GM21423 (cell line): ENCODE measurements at regions not wholly inside any gene's neighbourhood (a gene's known extent, or its start where the extent isn't known, plus 50 kb on each side); places are given as distances from the start of the nearest gene placed in this dataset.
"Not testable (repeated sequence)": the region's sequence is repeated elsewhere in the genome, so short reads cannot be mapped to it uniquely, and the experiment has no call there.

ENCODE experiments used
- ATAC-seq: cut with Tn5 transposase; IDR thresholded peaks from one replicate; pipeline ENCODE4 v1.9.1; 2021; ENCODE audit warnings: mild to moderate bottlenecking, moderate library complexity; ENCODE audit not compliant: unreplicated experiment

DNA sequence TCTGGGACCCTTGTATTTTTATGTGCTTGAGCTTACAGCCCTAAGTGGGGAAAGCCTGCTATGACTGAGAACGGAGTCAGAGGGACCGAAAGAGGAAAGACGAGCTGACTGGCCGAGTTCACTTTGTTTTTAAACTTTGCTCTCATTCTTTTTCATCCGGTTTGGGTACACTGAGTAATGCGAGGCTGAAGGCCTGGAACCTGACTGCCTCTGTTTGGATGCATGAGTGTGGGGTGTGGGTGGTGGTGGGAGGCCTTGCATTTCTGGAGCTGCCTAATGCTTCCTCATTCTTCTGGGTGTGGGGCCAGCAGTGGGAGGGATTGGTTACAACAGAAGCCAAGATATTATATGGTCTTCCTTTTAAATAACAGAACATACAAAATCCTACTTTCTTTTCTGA, 155.5 kb downstream of the BUB3 start:
- ATAC-seq: no peak

DNA sequence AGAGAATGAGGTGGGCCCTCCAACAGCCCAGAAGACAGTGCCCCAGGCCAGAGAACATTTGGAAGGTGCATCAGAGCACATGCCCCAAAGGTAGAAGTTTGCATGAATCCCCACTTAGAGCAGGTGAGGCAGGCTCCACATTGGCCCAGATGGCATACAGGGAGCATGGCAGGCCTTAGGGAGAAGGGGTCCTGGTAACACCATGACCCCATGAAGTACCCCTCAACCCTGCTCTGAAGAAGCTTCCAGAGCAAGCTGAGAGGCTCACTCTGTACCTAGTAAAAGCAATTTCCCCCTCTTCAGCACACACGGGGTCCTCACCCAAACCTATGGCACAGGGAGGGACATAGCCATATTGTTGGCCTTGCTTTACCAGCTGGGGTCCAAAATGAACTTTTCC, 162.6 kb downstream of the BUB3 start:
- no peak for ATAC-seq

DNA sequence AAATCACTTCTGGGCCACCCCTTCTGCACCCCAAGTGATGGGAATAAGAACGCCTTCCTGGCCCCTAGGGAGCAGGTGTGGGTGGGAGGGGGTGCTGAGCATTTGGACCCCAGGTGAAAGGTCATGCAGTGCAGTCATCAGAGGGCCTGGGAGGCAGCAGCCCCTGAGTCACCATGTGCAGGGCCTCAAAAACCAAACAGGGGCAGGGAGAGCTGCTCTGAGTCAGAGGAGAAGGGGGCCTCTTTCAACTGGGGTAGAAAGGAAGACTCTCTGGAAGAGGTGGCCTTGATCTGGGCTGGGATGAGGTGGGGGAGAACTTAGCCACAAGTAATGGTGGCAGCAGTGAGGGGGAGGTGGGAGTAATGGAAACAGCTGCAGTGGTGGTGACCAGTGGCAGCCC, 164.3 kb downstream of the BUB3 start:
- no peak for ATAC-seq

DNA sequence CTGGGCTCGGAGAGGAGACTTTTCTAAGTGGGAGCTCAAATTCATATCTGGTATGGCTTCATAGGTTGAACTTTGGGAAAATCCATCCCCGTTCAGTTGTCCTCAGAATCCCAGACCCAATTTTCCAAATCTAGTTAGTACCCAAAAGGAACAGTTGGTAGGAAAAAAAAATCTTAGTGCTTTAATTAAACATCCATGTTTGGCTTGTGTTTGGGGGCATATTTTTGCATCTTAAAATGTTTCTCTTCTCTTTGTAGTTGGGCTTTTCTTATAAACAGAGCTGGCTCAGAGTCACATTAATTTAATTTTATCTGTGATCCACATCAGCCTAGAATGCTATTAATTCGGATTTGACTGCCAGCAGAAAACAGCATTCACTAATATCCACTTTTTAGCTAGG, 165.9 kb downstream of the BUB3 start:
- no peak for ATAC-seq

DNA sequence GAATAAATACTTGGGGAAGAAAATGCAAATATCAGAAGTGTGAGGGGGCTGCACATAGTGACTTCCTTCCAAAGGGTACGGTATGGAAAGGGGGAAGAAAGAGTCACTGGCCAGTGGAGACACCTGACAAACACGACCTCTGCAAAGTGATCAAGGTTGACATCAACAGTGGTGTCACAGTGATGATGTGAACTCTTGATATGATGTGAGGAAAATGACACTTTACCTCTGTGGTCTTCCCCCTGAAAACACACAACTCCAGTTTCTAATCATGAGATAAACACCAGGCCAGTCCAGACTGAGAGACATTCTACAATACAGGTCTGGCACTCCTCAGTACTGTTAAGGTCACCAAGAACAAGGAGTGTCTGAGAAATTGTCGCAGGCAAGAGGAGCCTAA, 169.7 kb downstream of the BUB3 start:
- no peak for ATAC-seq

DNA sequence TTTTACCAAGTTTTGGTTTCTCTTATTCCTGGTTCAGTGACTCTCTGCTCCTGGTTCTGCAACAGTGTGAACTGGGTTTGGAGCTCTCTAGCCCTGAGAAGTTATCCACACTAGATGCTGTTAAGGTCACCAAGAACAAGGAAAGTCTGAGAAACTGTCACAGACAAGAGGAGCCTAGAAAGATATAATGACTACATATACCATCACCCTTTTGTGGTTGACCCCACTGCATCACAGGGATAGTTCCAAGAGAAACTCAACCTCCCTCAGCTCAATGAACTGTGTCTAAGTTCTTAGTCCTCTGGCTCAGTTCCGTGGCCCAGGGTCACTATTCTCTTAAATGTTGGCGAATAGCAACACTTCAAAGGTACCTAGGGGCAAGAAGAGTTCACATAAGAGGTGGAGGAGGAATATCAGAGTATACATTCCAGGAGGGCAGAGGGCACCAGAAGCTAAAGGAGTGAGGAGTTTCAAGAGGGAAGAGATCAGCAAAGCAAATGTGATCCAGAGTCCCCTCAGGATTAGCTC, 171.5 kb downstream of the BUB3 start:
- no peak for ATAC-seq

DNA sequence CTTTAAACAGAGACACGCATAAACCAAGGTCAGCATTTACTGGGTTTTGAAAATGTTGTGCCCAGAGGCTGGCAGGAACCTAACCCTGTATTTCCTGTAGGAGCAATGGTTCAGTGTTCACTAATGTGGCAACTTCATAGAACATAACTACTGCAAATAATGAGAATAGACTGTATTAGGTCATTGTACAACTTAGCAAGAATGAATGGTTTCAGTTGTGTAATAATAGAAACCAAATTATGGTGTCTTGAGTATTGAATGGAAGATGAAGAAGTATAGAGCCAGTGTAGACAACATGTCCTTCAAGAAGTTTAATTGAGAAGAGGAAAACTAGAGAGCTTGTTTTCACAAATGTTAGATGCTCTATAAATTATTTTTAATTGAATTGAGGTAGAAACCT, 172.5 kb downstream of the BUB3 start:
- no peak for ATAC-seq

DNA sequence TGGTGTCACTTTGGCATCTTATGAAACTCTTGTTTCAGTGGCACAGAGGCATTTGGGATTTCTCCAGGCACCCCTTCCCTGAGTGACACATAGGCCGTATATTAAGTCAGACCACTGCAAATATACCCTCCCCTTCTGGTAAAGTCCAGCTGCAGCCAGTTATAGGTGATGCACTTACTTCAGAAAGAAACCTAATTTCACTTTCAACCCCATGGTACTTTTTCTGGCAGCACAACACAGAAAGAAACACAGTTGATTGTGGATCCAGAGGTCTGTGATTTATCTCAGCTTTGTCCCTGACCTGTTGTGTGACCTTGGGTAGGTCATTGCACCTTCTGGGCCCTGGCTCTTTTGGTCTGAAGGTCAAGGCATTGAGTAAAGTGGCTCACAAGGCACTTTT, 173.2 kb downstream of the BUB3 start:
- ATAC-seq: peak; percentile 79

DNA sequence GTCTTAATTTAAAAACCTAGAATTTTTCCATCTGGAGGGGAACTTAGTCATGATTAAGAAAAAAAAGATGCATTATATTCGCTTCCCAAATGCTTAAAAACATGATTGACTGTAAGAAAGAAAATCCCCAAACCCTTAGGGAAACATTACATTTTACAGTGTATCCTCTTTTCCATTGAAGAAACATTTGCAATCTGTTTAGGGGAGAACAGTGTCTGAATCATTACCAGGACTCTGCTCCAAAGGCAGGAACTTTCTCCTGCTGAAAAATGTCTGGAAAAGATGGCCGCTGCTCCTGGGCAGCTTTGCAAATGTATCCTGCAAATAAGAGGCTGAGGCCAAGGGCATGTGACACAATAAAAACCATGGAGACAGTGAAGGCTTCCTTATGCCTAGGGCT, 173.7 kb downstream of the BUB3 start:
- ATAC-seq: no peak

DNA sequence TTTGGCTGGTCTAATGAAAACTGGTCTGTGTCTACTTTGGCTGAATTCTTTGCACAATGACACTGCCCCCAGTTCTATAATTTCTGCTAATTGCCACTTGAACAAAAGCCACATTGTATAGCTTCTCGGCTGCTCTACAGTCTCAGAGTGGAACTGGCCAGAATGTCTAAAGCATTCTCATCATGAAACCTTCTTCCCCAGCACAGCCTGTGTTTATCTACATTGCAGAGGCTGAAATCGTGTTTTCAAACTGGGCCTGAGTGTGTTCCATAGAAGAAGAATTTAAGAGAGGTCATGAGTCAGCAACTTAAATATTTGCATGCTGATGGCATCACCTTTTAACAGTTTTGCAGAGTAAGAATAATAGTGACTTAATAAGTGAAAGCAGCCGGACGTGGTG, 177.2 kb downstream of the BUB3 start:
- no peak for ATAC-seq

DNA sequence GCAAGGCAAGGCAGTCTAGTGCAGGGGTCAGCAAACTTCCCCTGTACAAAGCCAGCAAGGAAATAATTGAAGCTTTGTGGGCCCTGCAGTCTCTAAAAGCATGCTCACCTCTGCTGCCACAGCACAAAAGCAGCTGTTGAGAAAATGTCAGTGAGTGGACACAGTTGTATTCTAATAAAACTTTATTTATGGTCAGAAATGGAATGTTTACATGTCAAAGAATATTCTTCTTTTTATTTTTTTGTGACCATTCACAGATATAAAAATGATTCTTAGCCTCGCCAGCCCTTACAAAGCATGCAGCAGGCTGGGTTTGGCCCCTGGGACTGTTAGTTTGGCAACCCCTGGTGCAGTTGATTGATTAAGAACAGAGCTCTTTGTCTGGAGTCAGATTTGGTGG, 192.4 kb downstream of the BUB3 start:
- no peak for ATAC-seq

DNA sequence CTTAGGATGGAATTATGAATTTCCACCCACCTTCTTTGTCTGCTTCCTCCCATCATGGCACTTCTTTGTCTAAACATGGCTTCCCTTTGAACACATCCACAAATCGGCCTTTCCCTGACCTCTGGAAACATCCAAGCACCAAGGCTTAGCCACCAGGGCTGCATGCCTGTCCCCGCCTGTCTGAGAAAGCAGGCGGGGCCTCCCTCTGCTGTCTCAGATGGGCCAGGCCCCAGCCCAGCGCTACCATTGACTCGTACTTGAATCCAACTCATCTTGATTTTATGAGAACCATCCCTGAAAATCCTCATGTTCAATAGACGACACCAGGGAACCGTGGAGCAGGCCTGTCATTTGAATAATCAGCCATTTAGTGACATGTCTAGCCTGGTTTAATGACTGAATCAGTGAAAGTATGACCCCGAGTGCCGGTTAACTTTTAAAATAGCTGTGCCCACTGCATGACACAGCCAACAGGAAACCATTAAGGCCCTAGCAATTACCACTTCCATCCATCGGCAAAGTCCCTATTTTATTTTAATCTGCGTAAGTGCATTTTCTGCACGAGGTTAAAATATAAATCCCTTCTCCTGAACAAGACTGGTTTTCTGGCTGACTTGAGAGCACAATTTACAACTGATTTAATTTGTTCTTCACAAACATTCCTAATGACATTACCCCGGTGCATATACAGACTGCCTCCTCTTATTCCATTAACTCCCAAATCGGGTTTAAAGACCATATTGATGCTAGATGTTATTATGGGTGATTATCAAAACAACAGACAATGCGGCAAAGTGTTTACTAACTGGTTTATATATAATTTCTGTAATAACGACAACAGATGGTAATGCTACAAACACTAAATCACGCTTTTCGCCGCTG, 194.7 kb downstream of the BUB3 start:
- ATAC-seq: no peak

DNA sequence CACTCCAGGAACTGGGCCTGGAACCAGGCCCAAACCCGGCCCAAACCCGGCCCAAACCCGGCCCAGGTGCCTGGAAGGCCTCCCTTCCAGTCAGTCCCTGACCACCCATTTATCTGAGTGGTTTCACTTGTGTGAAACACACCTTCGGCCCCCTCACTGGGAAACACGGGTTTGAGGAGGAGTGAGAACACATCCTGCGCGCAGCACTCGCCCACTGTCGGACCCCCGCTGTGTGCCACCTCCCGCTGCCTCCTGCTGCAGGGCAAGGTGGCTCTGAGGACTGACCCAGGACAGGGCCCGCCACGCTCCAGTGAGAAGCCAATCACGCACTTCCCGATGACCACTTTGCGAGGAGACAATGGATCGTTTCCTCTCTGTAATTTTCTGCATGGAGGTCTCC, 197.5 kb downstream of the BUB3 start:
- no peak for ATAC-seq

DNA sequence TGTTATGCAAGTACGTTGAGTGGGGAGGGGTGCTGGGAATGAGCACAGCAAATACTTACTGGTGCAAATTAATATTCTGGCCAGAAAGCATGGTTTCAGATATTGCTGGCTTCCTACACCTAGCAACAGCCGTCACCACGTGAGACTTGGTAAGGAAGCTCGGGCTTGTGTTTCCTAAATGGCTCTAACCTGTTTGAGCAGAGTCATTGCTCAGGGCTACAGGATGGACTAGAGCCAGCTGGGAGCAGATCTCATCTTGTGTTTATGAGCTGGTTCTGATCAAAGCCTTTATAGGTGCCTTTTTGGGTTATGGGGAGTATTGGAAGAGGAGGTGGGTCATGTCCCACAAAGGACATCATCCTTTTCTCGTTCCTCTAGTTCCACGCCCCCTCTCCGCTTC, 200.3 kb downstream of the BUB3 start:
- ATAC-seq: no peak

DNA sequence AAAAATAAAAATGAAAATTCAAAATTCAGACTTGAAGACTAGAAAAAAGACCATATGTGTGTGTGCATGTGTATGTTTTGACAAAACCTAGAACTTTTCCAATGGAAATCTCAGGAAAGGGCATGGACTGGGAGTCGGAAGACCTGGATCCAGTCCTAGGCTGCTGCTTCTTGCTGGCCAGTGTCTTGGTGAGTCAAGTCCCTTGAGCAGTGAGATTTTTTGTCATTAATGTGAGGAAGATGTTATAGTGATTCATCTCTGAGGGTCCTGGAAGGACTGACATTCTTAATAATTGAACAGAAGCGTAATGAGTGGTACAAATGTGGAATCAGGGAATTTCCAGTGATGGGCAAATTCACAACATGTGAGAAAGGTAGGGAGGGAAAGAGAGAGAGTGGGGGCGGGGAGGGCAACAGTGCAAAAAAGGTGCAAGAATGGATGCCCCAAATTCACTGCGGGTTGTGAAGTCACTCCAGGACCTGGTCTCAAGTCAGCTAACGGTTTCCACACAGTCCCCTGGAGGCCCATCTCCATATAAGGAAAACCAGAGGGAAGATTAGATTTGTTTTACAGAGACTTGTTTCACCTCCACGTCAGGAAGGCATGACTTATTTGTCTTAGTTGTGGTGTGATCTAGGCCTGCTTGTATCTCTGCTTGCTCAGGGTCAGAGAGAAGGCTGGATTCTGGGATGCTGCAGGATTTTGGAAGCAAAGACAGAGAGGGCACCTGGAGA, 201.7 kb downstream of the BUB3 start:
- ATAC-seq: no peak

DNA sequence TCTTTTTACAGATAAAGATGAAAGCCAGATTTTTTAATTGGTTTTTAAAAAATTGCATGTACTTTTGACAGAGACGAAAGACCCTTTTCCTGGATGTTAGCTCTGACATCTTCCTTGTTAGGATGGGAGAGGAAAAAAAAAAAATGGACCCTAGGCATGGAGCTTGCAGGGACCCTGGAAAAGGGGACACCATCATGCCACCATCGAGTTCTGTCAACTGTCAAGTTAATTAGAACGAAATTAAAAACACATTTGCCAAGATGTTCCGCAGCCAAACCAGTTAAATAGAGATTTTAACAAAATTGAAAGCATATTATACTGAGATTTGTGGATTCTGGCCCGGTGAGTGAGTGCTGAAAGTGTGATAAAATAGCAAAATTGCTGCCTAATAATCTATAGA, 202.6 kb downstream of the BUB3 start:
- no peak for ATAC-seq

DNA sequence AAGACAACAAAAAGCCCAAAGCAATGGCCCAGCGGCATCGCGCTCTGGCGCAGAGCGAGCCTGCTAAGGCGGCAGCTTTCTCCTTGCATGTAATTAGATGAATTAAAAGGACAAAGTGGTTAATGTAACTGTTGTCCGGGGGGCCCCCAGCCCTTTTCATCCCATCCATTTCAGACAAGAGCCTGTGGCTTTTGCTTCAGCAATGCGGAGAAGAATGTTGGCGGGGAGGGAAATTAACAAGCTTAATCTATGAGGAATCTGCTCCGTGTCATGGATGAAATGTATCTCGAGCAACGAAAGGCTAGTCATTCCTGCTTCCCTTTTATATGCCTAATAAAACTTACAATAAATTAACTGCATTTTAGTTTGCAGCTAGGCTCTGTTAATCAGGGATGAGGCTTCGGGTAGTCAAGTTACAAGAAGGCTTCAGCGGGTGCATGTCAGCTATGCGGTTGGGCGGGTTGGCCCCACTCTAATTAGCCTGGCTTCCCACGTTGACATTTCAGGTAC, 203.3 kb downstream of the BUB3 start:
- ATAC-seq: no peak

DNA sequence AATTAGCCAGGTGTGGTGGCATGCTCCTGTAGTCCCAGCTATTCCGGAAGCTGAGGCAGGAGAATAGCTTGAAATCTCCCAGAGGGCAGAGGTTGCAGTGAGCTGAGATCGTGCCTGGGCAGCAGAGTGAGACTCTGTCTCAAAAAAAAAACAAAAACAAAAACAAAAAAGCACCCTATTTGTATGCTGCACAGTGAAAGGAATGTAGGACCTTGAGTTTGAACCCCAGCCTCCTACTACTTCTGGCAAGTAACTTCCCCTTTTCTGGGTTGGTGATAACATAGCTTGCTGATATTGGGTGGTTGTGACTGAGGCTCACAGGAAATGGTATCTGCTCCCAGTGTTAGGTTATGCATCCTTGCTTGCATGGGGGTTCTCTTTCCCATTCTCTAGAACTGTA, 205.3 kb downstream of the BUB3 start:
- no peak for ATAC-seq

DNA sequence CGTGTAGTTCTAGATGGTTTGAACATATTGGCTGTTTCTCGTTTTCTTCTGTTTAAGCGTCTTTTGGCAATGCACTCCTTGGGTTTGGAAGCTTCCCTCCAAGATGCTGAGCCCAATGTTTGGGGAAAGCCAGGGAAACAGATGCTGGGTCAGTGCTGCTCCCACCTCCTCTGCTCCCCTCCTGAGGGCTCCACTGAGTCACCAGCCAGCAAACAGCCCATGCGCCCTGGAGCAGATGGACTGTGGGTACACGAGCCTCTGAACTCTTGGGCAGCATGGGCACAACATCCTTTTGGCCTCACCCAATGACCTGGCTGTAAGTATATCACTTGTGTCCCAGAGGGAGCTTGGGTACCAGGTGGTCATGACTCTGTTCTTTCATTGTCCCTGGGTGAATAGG, 207.6 kb downstream of the BUB3 start:
- ATAC-seq: no peak

DNA sequence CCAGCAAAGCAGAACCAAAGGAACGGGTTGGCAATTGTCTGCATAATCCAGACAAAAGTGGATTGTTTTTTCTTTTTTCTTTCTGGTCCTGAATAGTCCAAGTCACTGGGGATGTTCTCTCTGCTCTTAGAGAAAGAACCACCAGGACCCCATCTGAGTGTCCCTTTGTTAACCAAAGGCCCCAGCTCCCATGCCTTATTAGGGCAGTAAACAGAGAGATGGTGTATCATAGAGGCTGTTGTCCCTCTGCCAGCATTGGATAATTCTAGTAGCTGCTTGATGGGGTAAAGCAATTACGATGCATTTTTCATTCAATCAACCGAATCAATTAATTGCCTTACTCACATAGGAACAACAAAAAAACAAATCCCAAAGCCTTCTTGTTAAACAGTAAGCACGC, 213.0 kb downstream of the BUB3 start:
- ATAC-seq: no peak

DNA sequence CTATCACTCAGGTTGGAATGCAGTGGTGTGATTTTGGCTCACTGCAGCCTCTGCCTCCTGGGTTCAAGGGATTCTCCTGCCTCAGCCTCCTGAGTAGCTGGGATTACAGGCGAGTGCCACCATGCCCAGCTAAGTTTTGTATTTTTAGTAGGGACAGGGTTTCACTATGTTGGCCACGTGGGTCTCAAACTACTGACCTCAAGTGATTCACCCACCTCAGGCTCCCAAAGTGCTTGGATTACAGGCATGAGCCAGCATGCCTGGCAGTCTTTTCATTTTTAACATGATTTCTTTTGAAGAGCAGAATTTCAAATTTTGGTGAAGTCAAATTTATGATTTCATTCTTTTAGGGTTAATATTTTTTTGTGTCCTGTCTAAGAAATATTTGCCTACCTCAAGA, 217.4 kb downstream of the BUB3 start:
- ATAC-seq: not testable (repeated sequence)

DNA sequence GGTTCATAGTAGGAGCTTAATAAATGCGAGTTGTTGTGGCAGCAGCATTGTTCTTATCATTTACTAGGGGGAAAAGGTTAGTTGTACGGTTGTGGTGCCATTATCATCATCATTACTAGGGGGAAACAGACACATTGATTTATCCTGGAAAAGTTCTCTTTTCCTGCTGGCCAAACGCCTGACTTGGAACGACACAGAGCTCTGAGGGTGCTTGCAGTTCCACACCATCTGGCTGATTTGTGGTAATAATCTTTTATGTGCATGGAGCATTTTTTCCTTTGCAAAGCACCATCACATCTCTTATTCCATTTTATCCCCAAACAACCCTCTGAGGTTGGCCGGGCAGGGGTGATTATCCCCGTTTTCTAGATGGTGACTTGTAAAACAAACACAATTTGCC, 219.4 kb downstream of the BUB3 start:
- ATAC-seq: no peak
